Mesodermal cell (in vitro differentiated cells): ENCODE measurements at regions not wholly inside any gene's neighbourhood (a gene's known extent, or its start where the extent isn't known, plus 50 kb on each side); places are given as distances from the start of the nearest gene placed in this dataset.

Source experiments
- H3K27ac ChIP-seq: 2 replicates; pipeline ENCODE4 v1.7.0; 2013; ENCODE audit warnings: mild to moderate bottlenecking, low read depth, low read length, moderate library complexity; ENCODE audit not compliant: severe bottlenecking
- H3K36me3 ChIP-seq: 2 replicates; pipeline ENCODE4 v1.7.1; 2013; ENCODE audit warnings: mild to moderate bottlenecking, low read length, moderate library complexity; ENCODE audit not compliant: control insufficient read depth, insufficient read depth
- H3K4me1 ChIP-seq: one replicate; pipeline ENCODE4 v1.7.1; 2013; ENCODE audit warnings: mild to moderate bottlenecking, low read length; ENCODE audit not compliant: insufficient read depth, control insufficient read depth, poor library complexity, severe bottlenecking
- H3K4me3 ChIP-seq: 2 replicates; pipeline ENCODE4 v1.7.0; 2013; ENCODE audit warnings: low read length, control low read depth, mild to moderate bottlenecking; ENCODE audit not compliant: insufficient read depth, poor library complexity, severe bottlenecking; ENCODE audit errors: extremely low read depth
- H3K9me3 ChIP-seq: 2 replicates; pipeline ENCODE4 v1.7.1; 2013; ENCODE audit warnings: mild to moderate bottlenecking, low read length, moderate library complexity; ENCODE audit not compliant: control insufficient read depth
- WGBS, 2 experiments: methylation state at CpG; one replicate each; pipeline ENCODE4 v1.1.5; 2013; ENCODE audit warnings: missing lambda C conversion rate in 2 of 2; ENCODE audit not compliant: insufficient coverage in 2 of 2; 5-methylcytosine and 5-hydroxymethylcytosine counted together

GRCh38 chr16:85424260-85425073, 188.7 kb upstream of the GSE1 start:
- H3K4me1 ChIP-seq: no peaks in the 10 kb centered on the region
- no peaks in the 10 kb centered on the region for H3K9me3 ChIP-seq
- 90 to 93% methylated on average over 22 to 34 of the region's 35 CpGs for WGBS, 2 experiments
- no peaks in the 10 kb centered on the region for H3K36me3 ChIP-seq
- no peak overlapping the region for H3K4me3 ChIP-seq
- no peak overlapping the region for H3K27ac ChIP-seq

GRCh38 chr16:85425074-85425662, 188.0 kb upstream of the GSE1 start:
- H3K36me3 ChIP-seq: no peaks in the 10 kb centered on the region
- no peak overlapping the region for H3K27ac ChIP-seq
- WGBS, 2 experiments: 71 to 76% methylated on average over 16 to 17 of the region's 17 CpGs
- H3K4me3 ChIP-seq: no peak overlapping the region
- H3K9me3 ChIP-seq: no peaks in the 10 kb centered on the region
- no peaks in the 10 kb centered on the region for H3K4me1 ChIP-seq

GRCh38 chr16:85426806-85427205, 186.3 kb upstream of the GSE1 start:
- no peaks in the 10 kb centered on the region for H3K36me3 ChIP-seq
- no peaks in the 10 kb centered on the region for H3K9me3 ChIP-seq
- no peak overlapping the region for H3K4me3 ChIP-seq
- no peaks in the 10 kb centered on the region for H3K4me1 ChIP-seq
- WGBS, 2 experiments: 88 to 100% methylated on average over 1 to 2 of the region's 2 CpGs
- H3K27ac ChIP-seq: no peak overlapping the region

- 67 to 75% methylated on average over 13 to 14 of the region's 17 CpGs for WGBS, 2 experiments
- Histone ChIP-seq H3K27ac (no peak overlapping the region), H3K36me3 (no peaks in the 10 kb centered on the region), H3K9me3 (no peaks in the 10 kb centered on the region), H3K4me1 (no peaks in the 10 kb centered on the region), H3K4me3 (no peak overlapping the region)
Observed at GRCh38 chr16:85428168-85428898, 184.8 kb upstream of the GSE1 start.

- no peaks in the 10 kb centered on the region for H3K36me3 ChIP-seq
- no peaks in the 10 kb centered on the region for H3K9me3 ChIP-seq
- no peaks in the 10 kb centered on the region for H3K4me1 ChIP-seq
- WGBS, 2 experiments: 94% methylated on average over 22 to 25 of the region's 25 CpGs
- no peak overlapping the region for H3K27ac ChIP-seq
- H3K4me3 ChIP-seq: no peak overlapping the region
Observed at GRCh38 chr16:85428899-85429775, 184.0 kb upstream of the GSE1 start.

- Histone ChIP-seq H3K9me3 (no peaks in the 10 kb centered on the region), H3K4me1 (no peaks in the 10 kb centered on the region), H3K36me3 (no peaks in the 10 kb centered on the region), H3K27ac (no peak overlapping the region), H3K4me3 (no peak overlapping the region)
- WGBS, 2 experiments: 88 to 89% methylated on average over 15 to 18 of the region's 18 CpGs
Observed at GRCh38 chr16:85429776-85430522, 183.2 kb upstream of the GSE1 start.

- WGBS, 2 experiments: 86 to 87% methylated on average over 32 to 37 of the region's 37 CpGs
- H3K4me3 ChIP-seq: no peak overlapping the region
- H3K9me3 ChIP-seq: no peaks in the 10 kb centered on the region
- H3K4me1 ChIP-seq: no peaks in the 10 kb centered on the region
- H3K36me3 ChIP-seq: no peaks in the 10 kb centered on the region
- no peak overlapping the region for H3K27ac ChIP-seq
Observed at GRCh38 chr16:85430523-85431421, 182.3 kb upstream of the GSE1 start.

GRCh38 chr16:85431431-85432124, 181.5 kb upstream of the GSE1 start:
- H3K36me3 ChIP-seq: no peaks in the 10 kb centered on the region
- H3K4me1 ChIP-seq: peaks cover 5% of the 10 kb centered on the region
- no peak overlapping the region for H3K4me3 ChIP-seq
- H3K27ac ChIP-seq: no peak overlapping the region
- H3K9me3 ChIP-seq: no peaks in the 10 kb centered on the region
- 94 to 95% methylated on average over 23 to 28 of the region's 33 CpGs for WGBS, 2 experiments

- peaks cover 12% of the 10 kb centered on the region for H3K4me1 ChIP-seq
- 92 to 96% methylated on average over 5 to 6 of the region's 6 CpGs for WGBS, 2 experiments
- H3K9me3 ChIP-seq: no peaks in the 10 kb centered on the region
- no peak overlapping the region for H3K27ac ChIP-seq
- H3K4me3 ChIP-seq: no peak overlapping the region
- H3K36me3 ChIP-seq: no peaks in the 10 kb centered on the region
Observed at GRCh38 chr16:85432606-85433005, 180.5 kb upstream of the GSE1 start.
